ENCODE measurements at regions not wholly inside any gene's neighbourhood (a gene's known extent, or its start where the extent isn't known, plus 50 kb on each side); places are given as distances from the start of the nearest gene placed in this dataset.

GRCh38 chr7:91512958-91513357 lies 248.7 kb downstream of the FZD1 start (continued):
- TF ChIP-seq, protein P1, sequence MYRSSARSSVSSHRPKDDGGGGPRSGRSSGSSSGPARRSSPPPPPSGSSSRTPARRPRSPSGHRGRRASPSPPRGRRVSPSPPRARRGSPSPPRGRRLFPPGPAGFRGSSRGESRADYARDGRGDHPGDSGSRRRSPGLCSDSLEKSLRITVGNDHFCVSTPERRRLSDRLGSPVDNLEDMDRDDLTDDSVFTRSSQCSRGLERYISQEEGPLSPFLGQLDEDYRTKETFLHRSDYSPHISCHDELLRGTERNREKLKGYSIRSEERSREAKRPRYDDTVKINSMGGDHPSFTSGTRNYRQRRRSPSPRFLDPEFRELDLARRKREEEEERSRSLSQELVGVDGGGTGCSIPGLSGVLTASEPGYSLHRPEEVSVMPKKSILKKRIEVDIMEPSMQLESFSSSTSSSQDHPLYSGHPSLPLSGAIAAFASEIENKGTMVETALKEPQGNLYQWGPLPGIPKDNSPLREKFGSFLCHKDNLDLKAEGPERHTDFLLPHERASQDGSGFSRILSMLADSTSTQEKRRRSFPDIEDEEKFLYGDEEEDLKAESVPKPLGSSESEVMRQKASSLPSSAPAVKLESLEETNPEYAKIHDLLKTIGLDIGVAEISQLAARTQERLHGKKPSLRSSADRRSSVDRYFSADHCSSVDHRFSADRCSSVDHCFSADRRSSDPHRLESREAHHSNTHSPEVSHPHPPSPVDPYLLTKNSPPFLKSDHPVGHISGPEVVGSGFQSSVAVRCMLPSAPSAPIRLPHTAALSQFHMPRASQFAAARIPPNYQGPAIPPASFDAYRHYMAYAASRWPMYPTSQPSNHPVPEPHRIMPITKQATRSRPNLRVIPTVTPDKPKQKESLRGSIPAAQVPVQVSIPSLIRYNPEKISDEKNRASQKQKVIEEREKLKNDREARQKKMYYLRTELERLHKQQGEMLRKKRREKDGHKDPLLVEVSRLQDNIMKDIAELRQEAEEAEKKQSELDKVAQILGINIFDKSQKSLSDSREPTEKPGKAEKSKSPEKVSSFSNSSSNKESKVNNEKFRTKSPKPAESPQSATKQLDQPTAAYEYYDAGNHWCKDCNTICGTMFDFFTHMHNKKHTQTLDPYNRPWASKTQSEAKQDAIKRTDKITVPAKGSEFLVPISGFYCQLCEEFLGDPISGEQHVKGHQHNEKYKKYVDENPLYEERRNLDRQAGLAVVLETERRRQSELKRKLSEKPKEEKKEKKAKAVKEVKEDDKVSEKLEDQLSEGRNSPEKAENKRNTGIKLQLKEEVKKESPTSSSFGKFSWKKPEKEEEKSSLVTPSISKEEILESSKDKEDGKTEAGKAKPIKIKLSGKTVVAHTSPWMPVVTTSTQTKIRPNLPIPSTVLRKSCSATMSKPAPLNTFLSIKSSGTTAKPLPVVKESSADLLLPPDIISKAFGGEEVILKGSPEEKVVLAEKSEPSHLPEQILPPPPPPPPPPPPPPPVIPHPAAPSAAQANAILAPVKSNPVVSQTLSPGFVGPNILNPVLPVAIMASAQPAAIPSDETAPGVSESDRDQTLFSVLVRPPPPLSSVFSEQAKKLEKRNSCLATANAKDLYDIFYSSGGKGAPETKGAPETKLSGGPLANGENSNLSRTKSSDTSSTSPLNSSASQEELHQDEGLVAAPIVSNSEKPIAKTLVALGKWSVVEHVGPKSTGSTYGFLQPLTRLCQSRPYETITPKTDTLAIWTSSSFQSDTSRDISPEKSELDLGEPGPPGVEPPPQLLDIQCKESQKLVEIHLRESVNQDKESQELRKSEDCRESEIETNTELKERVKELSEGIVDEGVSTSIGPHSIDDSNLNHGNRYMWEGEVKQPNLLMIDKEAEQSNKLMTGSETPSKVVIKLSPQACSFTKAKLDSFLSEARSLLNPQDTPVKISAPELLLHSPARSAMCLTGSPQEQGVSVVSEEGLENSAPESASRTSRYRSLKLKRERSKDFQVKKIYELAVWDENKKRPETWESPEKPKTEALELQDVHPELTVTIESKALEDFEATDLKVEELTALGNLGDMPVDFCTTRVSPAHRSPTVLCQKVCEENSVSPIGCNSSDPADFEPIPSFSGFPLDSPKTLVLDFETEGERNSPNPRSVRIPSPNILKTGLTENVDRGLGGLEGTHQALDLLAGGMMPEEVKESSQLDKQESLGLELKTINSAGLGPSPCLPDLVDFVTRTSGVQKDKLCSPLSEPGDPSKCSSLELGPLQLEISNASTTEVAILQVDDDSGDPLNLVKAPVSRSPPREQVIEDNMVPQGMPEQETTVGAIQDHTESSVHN (IDR thresholded peaks at IDR 0.05; ENCODE audit: borderline replicate concordance in 1 of 2, low read depth in 1 of 2), result peak in 1 of 2 experiments; percentile 79; a peak in 2 of 4 replicates
- peak; percentile 83; the same call in 1 of the 2 replicates for TF ChIP-seq ESRRA (IDR thresholded peaks at IDR 0.05; ENCODE audit: borderline replicate concordance, low read depth)
- no peak for TF ChIP-seq ZNF23 (CRISPR knock-in tag; IDR thresholded peaks at IDR 0.05)
- TF ChIP-seq ZNF589 (CRISPR knock-in tag; IDR thresholded peaks at IDR 0.05; ENCODE audit: low read depth), result no peak
- TF ChIP-seq CBFA2T3 (IDR thresholded peaks at IDR 0.05), result peak; percentile 42
- no peak for TF ChIP-seq CSDE1 (IDR thresholded peaks at IDR 0.05)
- peak; percentile 30; the same call in 1 of the 2 replicates for TF ChIP-seq TAL1 (IDR thresholded peaks at IDR 0.05)
- TF ChIP-seq, protein P2, sequence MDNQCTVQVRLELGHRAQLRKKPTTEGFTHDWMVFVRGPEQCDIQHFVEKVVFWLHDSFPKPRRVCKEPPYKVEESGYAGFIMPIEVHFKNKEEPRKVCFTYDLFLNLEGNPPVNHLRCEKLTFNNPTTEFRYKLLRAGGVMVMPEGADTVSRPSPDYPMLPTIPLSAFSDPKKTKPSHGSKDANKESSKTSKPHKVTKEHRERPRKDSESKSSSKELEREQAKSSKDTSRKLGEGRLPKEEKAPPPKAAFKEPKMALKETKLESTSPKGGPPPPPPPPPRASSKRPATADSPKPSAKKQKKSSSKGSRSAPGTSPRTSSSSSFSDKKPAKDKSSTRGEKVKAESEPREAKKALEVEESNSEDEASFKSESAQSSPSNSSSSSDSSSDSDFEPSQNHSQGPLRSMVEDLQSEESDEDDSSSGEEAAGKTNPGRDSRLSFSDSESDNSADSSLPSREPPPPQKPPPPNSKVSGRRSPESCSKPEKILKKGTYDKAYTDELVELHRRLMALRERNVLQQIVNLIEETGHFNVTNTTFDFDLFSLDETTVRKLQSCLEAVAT (IDR thresholded peaks at IDR 0.05), result peak in 1 of 2 experiments; percentile 72; a peak in 1 of 4 replicates
- TF ChIP-seq ZEB2 (IDR thresholded peaks at IDR 0.05), result peak; percentile 63; the same call in 1 of the 2 replicates
- peak; percentile 30; the same call in 1 of the 2 replicates for TF ChIP-seq L3MBTL2 (IDR thresholded peaks at IDR 0.05)
- TF ChIP-seq RCOR1 (IDR thresholded peaks at IDR 0.05; ENCODE audit: borderline replicate concordance in 1 of 2, low read depth in 2 of 2, low read length in 2 of 2), result peak in 1 of 2 experiments; percentile 90; a peak in 2 of 4 replicates
- TF ChIP-seq MECOM (CRISPR knock-in tag; IDR thresholded peaks at IDR 0.05), result peak; percentile 20; the same call in 1 of the 2 replicates
- TF ChIP-seq, protein P3, sequence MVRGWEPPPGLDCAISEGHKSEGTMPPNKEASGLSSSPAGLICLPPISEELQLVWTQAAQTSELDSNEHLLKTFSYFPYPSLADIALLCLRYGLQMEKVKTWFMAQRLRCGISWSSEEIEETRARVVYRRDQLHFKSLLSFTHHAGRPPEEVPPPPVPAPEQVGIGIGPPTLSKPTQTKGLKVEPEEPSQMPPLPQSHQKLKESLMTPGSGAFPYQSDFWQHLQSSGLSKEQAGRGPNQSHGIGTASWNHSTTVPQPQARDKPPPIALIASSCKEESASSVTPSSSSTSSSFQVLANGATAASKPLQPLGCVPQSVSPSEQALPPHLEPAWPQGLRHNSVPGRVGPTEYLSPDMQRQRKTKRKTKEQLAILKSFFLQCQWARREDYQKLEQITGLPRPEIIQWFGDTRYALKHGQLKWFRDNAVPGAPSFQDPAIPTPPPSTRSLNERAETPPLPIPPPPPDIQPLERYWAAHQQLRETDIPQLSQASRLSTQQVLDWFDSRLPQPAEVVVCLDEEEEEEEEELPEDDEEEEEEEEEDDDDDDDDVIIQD (CRISPR knock-in tag; IDR thresholded peaks at IDR 0.05), result no peak
- TF ChIP-seq ATF7 (IDR thresholded peaks at IDR 0.05), result 0 out of 2 replicates have a peak, but pooled peaks have one; percentile 32
- peak; percentile 95; the same call in 1 of the 2 replicates for TF ChIP-seq SMARCE1 (IDR thresholded peaks at IDR 0.05)
- TF ChIP-seq BRCA1 (IDR thresholded peaks at IDR 0.05), result no peak
- TF ChIP-seq BRCA1 (CRISPR knock-in tag; IDR thresholded peaks at IDR 0.05), result no peak
- no peak for TF ChIP-seq ZNF354B (CRISPR knock-in tag; IDR thresholded peaks at IDR 0.05)
- no peak for TF ChIP-seq BHLHE40 (IDR thresholded peaks at IDR 0.05; ENCODE audit: low read length)
- no peak for TF ChIP-seq CEBPG (CRISPR knock-in tag; IDR thresholded peaks at IDR 0.05)
- peak; percentile 45 to 65; a peak in 3 of 4 replicates for TF ChIP-seq CEBPG (tag; conservative IDR thresholded peaks at IDR 0.05 in 1 of 2, IDR thresholded peaks at IDR 0.05 in 1 of 2)
